ENCODE measurements at regions not wholly inside any gene's neighbourhood (a gene's known extent, or its start where the extent isn't known, plus 50 kb on each side); places are given as distances from the start of the nearest gene placed in this dataset.

DNA sequence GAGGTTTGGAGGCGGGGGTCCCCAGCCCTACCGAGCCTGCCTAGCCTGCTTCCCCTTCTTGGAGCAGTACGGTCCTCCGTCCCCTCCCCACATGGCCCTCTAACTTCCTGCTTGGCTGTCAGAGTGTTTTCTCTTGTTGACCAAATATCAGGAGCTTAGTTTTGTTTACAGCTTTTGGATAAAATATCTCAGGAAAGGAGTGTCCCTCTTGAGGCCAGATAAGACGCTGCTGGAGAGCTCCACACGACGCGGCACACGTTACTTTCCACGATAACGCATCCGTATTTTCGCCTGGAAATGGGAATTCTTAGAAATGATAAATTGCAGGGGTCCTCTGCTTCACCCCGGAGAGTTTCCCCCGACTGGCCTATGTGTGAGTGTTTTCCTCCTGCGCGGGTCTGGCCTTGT, 182.9 kb downstream of the MAF start:
- ATAC-seq (ENCODE audit: poor library complexity) = peak; percentile 38
- intact Hi-C loops (cut with DNase I) = no loop called here
- no peak for DNase-seq

GRCh38 chr16:79415983-79416640, 184.4 kb downstream of the MAF start:
- DNase-seq = no peak
- intact Hi-C loops (cut with DNase I) = no loop called here
- ATAC-seq (ENCODE audit: poor library complexity) = no peak

DNA sequence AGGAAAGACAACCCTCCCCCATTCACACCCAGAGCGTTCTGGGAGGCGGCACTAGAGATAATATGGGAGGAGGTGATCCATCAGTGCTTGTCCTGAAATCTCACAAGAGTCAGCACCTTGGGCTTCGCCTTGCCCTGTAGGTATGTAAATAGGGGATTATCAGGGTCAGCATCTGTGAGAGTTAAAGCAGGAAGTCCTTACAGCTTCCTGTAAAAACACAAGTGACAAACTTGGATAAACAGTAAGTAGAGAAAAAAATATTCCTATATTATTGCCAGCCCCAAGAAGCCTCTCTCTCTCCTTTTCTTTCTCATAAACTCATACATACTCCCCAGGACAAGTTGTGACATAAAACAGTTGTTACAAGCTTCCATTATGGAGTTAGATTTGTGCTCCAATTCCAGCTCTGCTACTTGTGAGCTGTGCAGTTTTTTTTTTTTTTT, 187.7 kb downstream of the MAF start:
- intact Hi-C loops (cut with DNase I) = no loop called here
- ATAC-seq (ENCODE audit: poor library complexity) (no peak), DNase-seq (no peak)

DNA sequence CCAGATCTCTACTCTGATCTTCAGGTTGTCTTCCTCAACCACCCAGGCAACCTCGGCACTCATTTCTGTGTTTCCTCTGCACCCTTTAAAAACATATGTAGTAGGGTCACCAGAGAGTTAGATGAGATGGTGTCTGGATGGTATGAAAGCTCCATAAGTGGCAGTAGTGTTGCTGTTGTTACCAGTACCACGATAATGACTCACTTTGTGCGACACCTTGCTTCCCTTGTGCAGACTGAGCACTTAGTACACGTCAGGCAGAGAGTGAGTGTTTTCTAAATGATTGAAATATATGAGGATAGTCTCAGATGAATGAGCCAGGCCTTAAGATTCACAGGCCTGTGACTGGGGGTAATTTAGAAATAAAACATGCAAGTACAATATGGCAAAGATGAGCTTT, 188.7 kb downstream of the MAF start:
- intact Hi-C loops (cut with DNase I) = no loop called here
- ATAC-seq (ENCODE audit: poor library complexity) (no peak), DNase-seq (no peak)

- no peak for DNase-seq
Observed at GRCh38 chr16:79411357-79411756, 189.2 kb downstream of the MAF start.

GRCh38 chr16:79409978-79410377, 190.6 kb downstream of the MAF start:
- DNase-seq (no peak), ATAC-seq (ENCODE audit: poor library complexity) (no peak)
- intact Hi-C loops (cut with DNase I) = no loop called here

More at GRCh38 chr16:79411357-79411756, 189.2 kb downstream of the MAF start:
- ATAC-seq (ENCODE audit: poor library complexity) = no peak
- intact Hi-C loops (cut with DNase I) = no loop called here

- DNase-seq (no peak), ATAC-seq (ENCODE audit: poor library complexity) (no peak)
- intact Hi-C loops (cut with DNase I) = no loop called here
Observed at GRCh38 chr16:79408355-79408754, 192.2 kb downstream of the MAF start.

GRCh38 chr16:79407461-79408135, 192.9 kb downstream of the MAF start:
- DNase-seq = no peak
- intact Hi-C loops (cut with DNase I) = no loop called here
- ATAC-seq (ENCODE audit: poor library complexity) = no peak

GRCh38 chr16:79407005-79407404, 193.5 kb downstream of the MAF start:
- DNase-seq (no peak), ATAC-seq (ENCODE audit: poor library complexity) (no peak)
- intact Hi-C loops (cut with DNase I) = no loop called here

GRCh38 chr16:79404571-79404970, 196.0 kb downstream of the MAF start:
- intact Hi-C loops (cut with DNase I) = no loop called here
- ATAC-seq (ENCODE audit: poor library complexity) = no peak
- DNase-seq = no peak

DNA sequence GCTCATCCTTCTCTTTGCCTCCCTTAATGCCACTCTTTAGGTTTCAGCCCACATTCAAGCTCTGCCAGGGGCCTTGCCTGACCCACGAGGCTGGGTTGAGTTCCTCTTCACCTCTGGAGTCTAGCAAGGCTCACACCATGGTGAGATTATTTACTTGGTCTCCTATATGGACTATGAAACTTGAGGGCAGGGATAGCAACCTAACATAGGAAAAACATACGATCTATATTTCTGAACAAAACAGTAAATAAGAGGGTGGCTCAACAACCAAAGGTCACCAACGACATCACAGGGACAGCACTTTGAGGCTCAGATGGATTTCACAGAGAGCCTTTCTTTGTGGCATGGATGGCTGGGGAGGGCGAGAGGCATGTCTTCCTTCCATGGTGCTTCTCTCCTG, 197.0 kb downstream of the MAF start:
- ATAC-seq (ENCODE audit: poor library complexity) (no peak), DNase-seq (no peak)
- intact Hi-C loops (cut with DNase I) = no loop called here

GRCh38 chr16:79402920-79403319, 197.6 kb downstream of the MAF start:
- DNase-seq (no peak), ATAC-seq (ENCODE audit: poor library complexity) (no peak)
- intact Hi-C loops (cut with DNase I) = no loop called here

- ATAC-seq (ENCODE audit: poor library complexity) (no peak), DNase-seq (no peak)
- intact Hi-C loops (cut with DNase I) = no loop called here
Observed at GRCh38 chr16:79402356-79402755, 198.2 kb downstream of the MAF start.

DNA sequence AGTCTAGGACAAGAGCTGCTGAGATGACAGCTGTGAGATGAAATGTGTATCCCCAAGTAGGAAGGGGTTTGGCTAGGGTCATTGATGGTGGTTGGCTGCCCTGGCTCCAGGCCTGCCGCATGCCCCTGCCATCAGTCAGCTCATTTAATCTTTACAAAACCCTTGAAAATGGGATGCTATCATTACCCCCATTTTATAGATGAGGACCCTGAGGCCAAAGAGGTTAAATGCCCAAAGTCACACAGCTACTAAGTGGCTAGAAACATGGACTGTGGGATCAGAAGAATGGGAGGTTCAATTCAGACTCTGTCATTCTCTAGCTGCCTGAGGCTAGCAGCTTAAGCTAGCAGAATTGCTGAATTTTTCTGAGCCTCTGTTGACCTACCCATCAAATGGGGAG, 198.8 kb downstream of the MAF start:
- ATAC-seq (ENCODE audit: poor library complexity) = no peak
- intact Hi-C loops (cut with DNase I) = no loop called here
- DNase-seq = no peak

- ATAC-seq (ENCODE audit: poor library complexity) = no peak
- DNase-seq = no peak
- intact Hi-C loops (cut with DNase I) = no loop called here
Observed at GRCh38 chr16:79401157-79401556, 199.4 kb downstream of the MAF start.

GRCh38 chr16:79400462-79401149, 199.9 kb downstream of the MAF start:
- ATAC-seq (ENCODE audit: poor library complexity) = no peak
- DNase-seq = no peak
- intact Hi-C loops (cut with DNase I) = no loop called here

GRCh38 chr16:79395591-79395990, 204.9 kb downstream of the MAF start:
- intact Hi-C loops (cut with DNase I) = no loop called here
- ATAC-seq (ENCODE audit: poor library complexity) (no peak), DNase-seq (no peak)

DNA sequence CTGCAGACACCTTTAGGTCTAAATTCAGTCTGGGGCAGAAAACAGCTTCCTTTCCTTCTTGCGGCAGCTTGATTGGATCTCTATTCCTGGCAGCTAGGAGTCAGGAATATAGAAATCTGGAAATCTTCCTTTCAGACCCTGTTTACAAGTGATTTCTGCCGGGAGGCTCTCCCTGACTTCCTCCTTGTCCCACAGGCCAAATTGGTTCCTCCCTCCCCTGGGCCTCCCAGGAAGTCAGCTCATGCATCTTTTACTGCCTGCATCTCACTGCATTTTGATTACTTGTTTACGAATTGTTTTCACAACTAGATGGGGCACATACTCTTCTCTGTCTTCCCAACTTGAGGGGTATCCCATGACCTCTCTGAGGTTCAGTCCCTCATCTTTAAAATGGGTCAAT, 206.3 kb downstream of the MAF start:
- intact Hi-C loops (cut with DNase I) = no loop called here
- no peak for ATAC-seq (ENCODE audit: poor library complexity)
- no peak for DNase-seq

- no peak for DNase-seq
- ATAC-seq (ENCODE audit: poor library complexity) = no peak
- intact Hi-C loops (cut with DNase I) = no loop called here
Observed at GRCh38 chr16:79393564-79393963, 207.0 kb downstream of the MAF start.

DNA sequence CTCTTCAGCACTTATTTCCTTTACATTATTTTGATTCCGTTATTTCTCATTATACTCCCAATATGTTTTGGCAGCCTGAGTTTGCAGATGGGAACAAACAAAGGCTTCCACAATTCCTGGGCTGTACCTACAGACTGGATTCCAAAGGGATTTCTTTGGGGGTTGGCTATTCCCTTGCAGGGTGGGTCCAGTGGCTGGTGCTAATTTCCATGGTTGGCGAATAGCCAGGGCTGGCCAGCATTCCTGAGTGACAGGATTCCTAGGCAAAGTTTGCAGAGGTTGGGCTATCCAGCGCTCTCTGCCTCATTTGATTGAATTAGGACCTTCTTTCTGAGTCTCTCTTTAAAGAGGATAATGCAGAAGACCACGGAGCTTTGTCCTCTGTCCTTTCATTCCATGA, 207.4 kb downstream of the MAF start:
- intact Hi-C loops (cut with DNase I) = no loop called here
- DNase-seq = no peak
- ATAC-seq (ENCODE audit: poor library complexity) = no peak

Data from Right ventricle myocardium superior (tissue), 1 donor.